ENCODE measurements at regions not wholly inside any gene's neighbourhood (a gene's known extent, or its start where the extent isn't known, plus 50 kb on each side); places are given as distances from the start of the nearest gene placed in this dataset.

DNA sequence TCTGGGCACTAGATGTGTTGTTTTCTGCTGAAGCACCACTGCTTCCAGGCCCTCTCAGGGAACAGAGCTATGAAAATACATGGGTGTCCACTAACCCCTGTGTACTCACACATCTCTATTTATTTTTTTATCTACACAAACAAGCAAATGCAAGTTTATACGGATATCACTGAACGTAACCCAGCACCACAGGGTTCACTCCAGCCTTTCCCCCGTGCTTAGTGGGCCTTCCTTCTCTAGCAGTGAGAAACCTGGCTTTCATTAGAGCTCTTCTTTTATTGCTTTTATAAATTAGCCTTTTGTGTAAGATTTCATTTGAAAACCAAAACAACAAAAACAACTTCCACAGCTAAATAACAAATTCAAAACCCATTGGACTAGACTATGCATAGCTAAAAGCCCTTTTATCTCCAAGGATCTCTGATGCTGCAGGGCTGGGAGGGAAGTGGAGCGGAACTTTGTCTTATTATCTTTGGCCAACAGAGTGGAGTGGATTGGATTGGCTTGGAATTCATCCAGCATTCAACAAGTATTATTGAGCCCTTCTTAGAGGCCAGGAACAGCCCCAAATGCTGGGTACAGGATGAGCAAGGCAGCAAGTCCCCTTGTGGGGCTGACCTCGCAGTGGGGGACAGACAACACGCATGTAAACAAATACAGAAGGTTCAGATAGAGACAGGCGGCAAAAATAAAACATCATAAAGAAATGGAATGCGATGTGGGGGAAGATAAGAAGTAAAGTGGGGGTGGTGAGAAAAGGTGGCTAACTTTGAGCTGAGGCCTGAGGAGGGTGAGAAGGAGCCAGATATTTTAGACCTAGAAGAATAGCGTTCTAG lies 371.8 kb upstream of the POU3F1 start:
- H3K9me3 ChIP-seq (ENCODE audit: control insufficient read depth, low read length) = peaks cover 13% of the 10 kb centered on the region
- 83 to 93% methylated on average over 8 of the region's 9 CpGs for WGBS, 2 experiments (ENCODE audit: insufficient coverage in 2 of 2)

DNA sequence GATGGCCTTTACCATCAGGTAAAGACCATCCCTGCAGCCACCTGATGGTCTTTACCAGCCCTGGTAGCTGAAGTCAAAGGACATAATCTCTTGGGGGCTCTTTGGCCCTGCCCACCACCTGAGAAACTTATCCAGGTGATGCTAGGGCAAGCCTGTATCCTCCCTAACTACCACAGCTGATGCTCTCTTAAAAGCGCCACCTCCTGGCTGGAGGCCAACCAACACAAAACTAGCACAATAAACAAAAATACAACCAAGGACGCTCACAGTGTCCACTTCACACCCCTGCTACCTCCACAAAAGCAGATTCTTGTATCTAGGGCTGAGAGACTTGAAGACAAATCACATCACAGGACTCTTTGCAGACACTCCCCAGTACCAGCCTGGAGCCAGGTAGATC lies 357.1 kb upstream of the POU3F1 start:
- Histone ChIP-seq H3K36me3 (ENCODE audit: control insufficient read depth, insufficient read depth, low read length) (no peaks in the 10 kb centered on the region), H3K27ac (ENCODE audit: low read depth, low read length, severe bottlenecking) (no peak overlapping the region), H3K9me3 (ENCODE audit: control insufficient read depth, low read length) (peaks cover 6% of the 10 kb centered on the region), H3K4me1 (ENCODE audit: control insufficient read depth, insufficient read depth, low read length, poor library complexity, severe bottlenecking) (no peaks in the 10 kb centered on the region), H3K4me3 (ENCODE audit: extremely low read depth, insufficient read depth, low read length, poor library complexity, severe bottlenecking) (no peak overlapping the region)
- WGBS, 2 experiments (ENCODE audit: insufficient coverage in 2 of 2) = 76 to 94% methylated on average over 2 of the region's 2 CpGs

More for the DNA sequence above, 371.8 kb upstream of the POU3F1 start:
- no peak overlapping the region for H3K27ac ChIP-seq (ENCODE audit: low read depth, low read length, severe bottlenecking)
- H3K4me1 ChIP-seq (ENCODE audit: control insufficient read depth, insufficient read depth, low read length, poor library complexity, severe bottlenecking) = no peaks in the 10 kb centered on the region
- no peaks in the 10 kb centered on the region for H3K36me3 ChIP-seq (ENCODE audit: control insufficient read depth, insufficient read depth, low read length)
- H3K4me3 ChIP-seq (ENCODE audit: extremely low read depth, insufficient read depth, low read length, poor library complexity, severe bottlenecking) = no peak overlapping the region

DNA sequence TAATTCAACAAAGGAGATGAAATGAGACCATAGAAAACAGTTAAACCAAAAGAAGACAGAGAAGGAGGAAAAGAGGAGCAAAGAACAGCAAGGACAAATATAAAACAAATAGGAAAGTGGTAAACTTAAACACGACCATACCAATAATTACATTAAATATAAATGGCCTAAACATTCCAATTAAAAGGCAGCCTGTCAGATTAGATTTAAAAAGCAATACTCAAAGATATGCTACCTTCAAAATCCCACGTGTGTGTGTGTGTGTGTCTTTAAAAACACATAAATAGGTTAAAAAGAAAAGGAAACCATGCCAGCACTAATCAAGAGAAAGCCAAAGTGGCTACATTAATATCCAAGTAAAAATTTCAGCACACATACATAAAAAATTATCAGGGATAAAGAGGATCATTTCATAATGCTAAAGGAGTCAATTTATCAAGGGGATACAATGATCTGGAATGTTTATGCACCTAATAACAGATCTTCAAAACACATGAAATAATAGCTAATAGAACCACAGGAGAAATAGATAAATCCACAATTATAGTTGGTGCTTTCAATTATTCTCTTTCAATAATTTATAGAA lies 355.7 kb upstream of the POU3F1 start:
- no peak overlapping the region for H3K27ac ChIP-seq (ENCODE audit: low read depth, low read length, severe bottlenecking)
- H3K4me3 ChIP-seq (ENCODE audit: extremely low read depth, insufficient read depth, low read length, poor library complexity, severe bottlenecking) = no peak overlapping the region
- WGBS, 2 experiments (ENCODE audit: insufficient coverage in 2 of 2) = no CpG with 5 or more reads among the region's 2 CpGs
- peaks cover 6% of the 10 kb centered on the region for H3K9me3 ChIP-seq (ENCODE audit: control insufficient read depth, low read length)
- H3K36me3 ChIP-seq (ENCODE audit: control insufficient read depth, insufficient read depth, low read length) = no peaks in the 10 kb centered on the region
- H3K4me1 ChIP-seq (ENCODE audit: control insufficient read depth, insufficient read depth, low read length, poor library complexity, severe bottlenecking) = no peaks in the 10 kb centered on the region

GRCh38 chr1:38396606-38397005 lies 350.0 kb upstream of the POU3F1 start:
- Histone ChIP-seq H3K36me3 (ENCODE audit: control insufficient read depth, insufficient read depth, low read length) (no peaks in the 10 kb centered on the region), H3K27ac (ENCODE audit: low read depth, low read length, severe bottlenecking) (no peak overlapping the region), H3K4me1 (ENCODE audit: control insufficient read depth, insufficient read depth, low read length, poor library complexity, severe bottlenecking) (no peaks in the 10 kb centered on the region), H3K9me3 (ENCODE audit: control insufficient read depth, low read length) (no peaks in the 10 kb centered on the region), H3K4me3 (ENCODE audit: extremely low read depth, insufficient read depth, low read length, poor library complexity, severe bottlenecking) (no peak overlapping the region)
- no CpG with 5 or more reads among the region's 1 CpG for WGBS, 2 experiments (ENCODE audit: insufficient coverage in 2 of 2)

- H3K36me3 ChIP-seq (ENCODE audit: control insufficient read depth, insufficient read depth, low read length) = no peaks in the 10 kb centered on the region
Measured at GRCh38 chr1:38394303-38394702, 347.7 kb upstream of the POU3F1 start.

DNA sequence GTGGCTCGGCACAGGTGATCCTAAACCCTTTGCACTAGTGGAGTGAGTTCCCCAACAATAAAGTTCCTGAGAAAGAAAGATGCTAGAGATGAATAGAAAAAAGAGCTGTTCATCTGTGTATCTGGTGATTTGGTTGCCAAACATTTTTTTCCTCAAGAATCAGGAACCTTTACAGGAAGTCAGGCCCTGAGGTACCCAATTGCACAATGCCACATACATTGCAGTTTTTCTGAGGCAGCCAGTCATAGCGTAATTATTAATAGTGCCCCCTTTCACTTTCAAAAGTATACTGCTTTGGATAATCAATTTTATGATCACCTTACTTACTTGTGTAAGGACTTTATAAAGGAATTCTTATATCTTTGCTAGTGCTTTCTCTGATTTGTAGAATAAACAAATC lies 346.3 kb upstream of the POU3F1 start:
- no peak overlapping the region for H3K27ac ChIP-seq (ENCODE audit: low read depth, low read length, severe bottlenecking)
- H3K4me3 ChIP-seq (ENCODE audit: extremely low read depth, insufficient read depth, low read length, poor library complexity, severe bottlenecking) = no peak overlapping the region
- WGBS, 2 experiments (ENCODE audit: insufficient coverage in 2 of 2) = 70% methylated on average over 2 of the region's 2 CpGs; no CpG with 5 or more reads in 1 of the 2 experiments
- H3K4me1 ChIP-seq (ENCODE audit: control insufficient read depth, insufficient read depth, low read length, poor library complexity, severe bottlenecking) = no peaks in the 10 kb centered on the region
- no peaks in the 10 kb centered on the region for H3K9me3 ChIP-seq (ENCODE audit: control insufficient read depth, low read length)
- no peaks in the 10 kb centered on the region for H3K36me3 ChIP-seq (ENCODE audit: control insufficient read depth, insufficient read depth, low read length)

More at GRCh38 chr1:38394303-38394702, 347.7 kb upstream of the POU3F1 start:
- Histone ChIP-seq H3K9me3 (ENCODE audit: control insufficient read depth, low read length) (no peaks in the 10 kb centered on the region), H3K4me1 (ENCODE audit: control insufficient read depth, insufficient read depth, low read length, poor library complexity, severe bottlenecking) (no peaks in the 10 kb centered on the region), H3K4me3 (ENCODE audit: extremely low read depth, insufficient read depth, low read length, poor library complexity, severe bottlenecking) (no peak overlapping the region), H3K27ac (ENCODE audit: low read depth, low read length, severe bottlenecking) (no peak overlapping the region)

GRCh38 chr1:38381256-38381655 lies 334.7 kb upstream of the POU3F1 start:
- Histone ChIP-seq H3K27ac (ENCODE audit: low read depth, low read length, severe bottlenecking) (no peak overlapping the region), H3K4me1 (ENCODE audit: control insufficient read depth, insufficient read depth, low read length, poor library complexity, severe bottlenecking) (no peaks in the 10 kb centered on the region), H3K9me3 (ENCODE audit: control insufficient read depth, low read length) (no peaks in the 10 kb centered on the region), H3K4me3 (ENCODE audit: extremely low read depth, insufficient read depth, low read length, poor library complexity, severe bottlenecking) (no peak overlapping the region), H3K36me3 (ENCODE audit: control insufficient read depth, insufficient read depth, low read length) (no peaks in the 10 kb centered on the region)
- 89 to 96% methylated on average over 4 of the region's 8 CpGs for WGBS, 2 experiments (ENCODE audit: insufficient coverage in 2 of 2)

- H3K36me3 ChIP-seq (ENCODE audit: control insufficient read depth, insufficient read depth, low read length) = no peaks in the 10 kb centered on the region
- no peak overlapping the region for H3K4me3 ChIP-seq (ENCODE audit: extremely low read depth, insufficient read depth, low read length, poor library complexity, severe bottlenecking)
- H3K9me3 ChIP-seq (ENCODE audit: control insufficient read depth, low read length) = peaks cover 12% of the 10 kb centered on the region
- no peak overlapping the region for H3K27ac ChIP-seq (ENCODE audit: low read depth, low read length, severe bottlenecking)
- no peaks in the 10 kb centered on the region for H3K4me1 ChIP-seq (ENCODE audit: control insufficient read depth, insufficient read depth, low read length, poor library complexity, severe bottlenecking)
- 57 to 83% methylated on average over 1 of the region's 2 CpGs for WGBS, 2 experiments (ENCODE audit: insufficient coverage in 2 of 2)
Measured at GRCh38 chr1:38376577-38376976, 330.0 kb upstream of the POU3F1 start.

- Histone ChIP-seq H3K9me3 (ENCODE audit: control insufficient read depth, low read length) (peaks cover 12% of the 10 kb centered on the region), H3K4me1 (ENCODE audit: control insufficient read depth, insufficient read depth, low read length, poor library complexity, severe bottlenecking) (no peaks in the 10 kb centered on the region), H3K4me3 (ENCODE audit: extremely low read depth, insufficient read depth, low read length, poor library complexity, severe bottlenecking) (no peak overlapping the region), H3K36me3 (ENCODE audit: control insufficient read depth, insufficient read depth, low read length) (no peaks in the 10 kb centered on the region), H3K27ac (ENCODE audit: low read depth, low read length, severe bottlenecking) (no peak overlapping the region)
- WGBS, 2 experiments (ENCODE audit: insufficient coverage in 2 of 2) = no CpG with 5 or more reads among the region's 1 CpG
Measured at GRCh38 chr1:38375035-38375434, 328.4 kb upstream of the POU3F1 start.

DNA sequence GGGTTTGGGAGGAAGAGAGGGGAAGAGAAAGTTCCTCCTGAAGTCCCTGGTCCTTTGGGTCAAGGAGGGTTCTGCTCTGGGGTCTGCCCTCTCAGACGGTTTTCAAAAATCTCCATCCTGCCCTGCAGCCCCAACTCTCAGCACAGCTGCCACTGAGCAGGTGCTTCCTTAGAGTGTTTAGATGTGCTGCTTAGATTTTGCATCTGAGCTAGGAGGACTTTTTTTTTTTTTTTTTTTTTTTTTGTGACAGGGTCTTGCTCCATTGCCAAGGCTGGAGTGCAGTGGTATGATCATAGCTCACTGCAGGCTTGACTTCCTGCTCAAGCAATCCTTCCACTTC lies 324.9 kb upstream of the POU3F1 start:
- H3K36me3 ChIP-seq (ENCODE audit: control insufficient read depth, insufficient read depth, low read length) = no peaks in the 10 kb centered on the region
- H3K4me3 ChIP-seq (ENCODE audit: extremely low read depth, insufficient read depth, low read length, poor library complexity, severe bottlenecking) = no peak overlapping the region
- no peak overlapping the region for H3K27ac ChIP-seq (ENCODE audit: low read depth, low read length, severe bottlenecking)
- no peaks in the 10 kb centered on the region for H3K4me1 ChIP-seq (ENCODE audit: control insufficient read depth, insufficient read depth, low read length, poor library complexity, severe bottlenecking)
- no CpG with 5 or more reads among the region's 1 CpG for WGBS, 2 experiments (ENCODE audit: insufficient coverage in 2 of 2)
- H3K9me3 ChIP-seq (ENCODE audit: control insufficient read depth, low read length) = peaks cover 12% of the 10 kb centered on the region
